ENCODE measurements at regions not wholly inside any gene's neighbourhood (a gene's known extent, or its start where the extent isn't known, plus 50 kb on each side); places are given as distances from the start of the nearest gene placed in this dataset.
"Not testable (repeated sequence)": the region's sequence is repeated elsewhere in the genome, so short reads cannot be mapped to it uniquely, and the experiment has no call there.

- no peak for DNase-seq (ENCODE audit: low read depth)
Measured at GRCh38 chr7:145784809-145785780, 331.5 kb upstream of the CNTNAP2 start.

GRCh38 chr7:145781388-145781787 is 335.2 kb upstream of the CNTNAP2 start:
- not testable (repeated sequence) for DNase-seq (ENCODE audit: low read depth)

DNA sequence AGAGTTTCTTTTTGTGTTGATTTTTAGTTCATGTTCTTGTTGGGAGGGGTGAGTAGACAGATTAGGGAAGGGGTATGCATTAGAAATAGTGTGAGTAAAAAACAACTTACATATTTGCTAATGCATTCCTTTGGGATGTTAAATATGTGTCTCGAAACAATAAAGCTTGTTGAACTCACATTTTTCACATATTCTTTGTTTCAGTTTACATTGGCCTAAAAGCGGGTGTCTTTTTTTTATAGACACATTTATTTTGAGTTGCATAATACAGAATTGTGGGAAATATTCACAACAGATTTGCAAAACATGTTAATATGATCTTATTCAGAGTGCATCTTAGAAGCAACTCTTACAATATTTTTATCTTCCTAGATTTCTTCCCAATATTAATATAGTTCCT is 337.5 kb upstream of the CNTNAP2 start:
- DNase-seq (ENCODE audit: low read depth), result no peak

DNA sequence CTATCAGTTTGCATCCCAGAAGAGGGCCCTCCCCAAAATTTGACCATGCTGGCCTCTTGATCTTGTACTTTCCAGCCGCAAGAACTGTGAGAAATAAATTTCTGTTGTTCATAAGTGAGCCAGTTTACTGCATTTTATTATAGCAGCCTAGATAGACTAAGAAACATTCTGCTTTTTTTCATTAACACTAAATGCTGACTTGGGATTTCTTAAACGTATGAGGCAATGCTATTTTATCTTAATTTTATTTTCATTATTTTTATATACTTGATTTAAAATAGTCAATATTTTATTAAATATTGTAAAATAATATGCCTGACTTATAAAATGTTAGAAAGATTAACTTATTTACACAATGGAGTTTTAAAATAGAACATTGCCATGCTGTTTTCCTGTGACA is 341.8 kb upstream of the CNTNAP2 start:
- no peak for DNase-seq (ENCODE audit: low read depth)

DNA sequence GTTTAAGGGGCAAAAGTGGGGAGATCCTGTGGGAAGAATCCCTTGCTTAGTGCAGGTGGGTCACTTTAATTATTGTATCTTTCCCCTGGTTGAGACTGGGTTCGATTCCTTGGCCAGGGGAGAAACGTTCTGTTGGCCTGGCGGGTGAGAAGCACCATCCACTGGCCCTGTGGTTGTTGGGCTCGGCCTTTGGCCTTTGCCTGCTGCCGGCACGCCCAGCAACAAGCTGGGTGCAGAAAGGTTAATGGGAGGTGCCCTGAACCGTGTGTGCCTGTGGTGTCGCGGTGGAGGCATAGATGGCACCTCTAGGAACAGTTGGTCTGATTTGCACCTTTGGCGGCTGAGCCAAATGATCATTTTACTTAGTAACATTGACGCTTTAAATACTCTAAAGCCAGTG is 363.6 kb upstream of the CNTNAP2 start:
- no peak for DNase-seq (ENCODE audit: low read depth)

GRCh38 chr7:145737617-145738016 is 379.0 kb upstream of the CNTNAP2 start:
- DNase-seq (ENCODE audit: low read depth), result no peak

GRCh38 chr7:145735061-145735460 is 381.5 kb upstream of the CNTNAP2 start:
- no peak for DNase-seq (ENCODE audit: low read depth)

DNA sequence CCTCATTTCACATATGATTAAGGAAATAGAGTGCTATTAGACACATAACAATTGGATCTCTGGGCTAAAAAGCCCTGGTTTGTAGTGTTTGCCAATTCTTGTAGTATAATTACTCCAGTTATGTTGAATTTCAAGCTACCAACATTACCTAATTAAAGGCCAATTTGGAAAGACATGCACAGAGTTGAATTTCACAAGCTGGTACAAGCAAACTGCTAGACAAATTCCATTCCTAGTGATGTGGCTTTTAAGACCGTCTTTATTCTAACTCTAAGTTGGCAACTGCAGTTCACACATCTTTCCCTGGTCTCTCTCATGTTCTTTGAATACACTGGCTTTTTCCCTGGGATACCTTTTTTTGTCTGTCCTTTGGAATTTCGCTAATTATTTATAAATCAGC is 384.1 kb upstream of the CNTNAP2 start:
- no peak for DNase-seq (ENCODE audit: low read depth)

GRCh38 chr7:145729691-145730090 is 386.9 kb upstream of the CNTNAP2 start:
- no peak for DNase-seq (ENCODE audit: low read depth)

- DNase-seq (ENCODE audit: low read depth), result no peak
Measured at GRCh38 chr7:145718129-145718528, 398.5 kb upstream of the CNTNAP2 start.

DNA sequence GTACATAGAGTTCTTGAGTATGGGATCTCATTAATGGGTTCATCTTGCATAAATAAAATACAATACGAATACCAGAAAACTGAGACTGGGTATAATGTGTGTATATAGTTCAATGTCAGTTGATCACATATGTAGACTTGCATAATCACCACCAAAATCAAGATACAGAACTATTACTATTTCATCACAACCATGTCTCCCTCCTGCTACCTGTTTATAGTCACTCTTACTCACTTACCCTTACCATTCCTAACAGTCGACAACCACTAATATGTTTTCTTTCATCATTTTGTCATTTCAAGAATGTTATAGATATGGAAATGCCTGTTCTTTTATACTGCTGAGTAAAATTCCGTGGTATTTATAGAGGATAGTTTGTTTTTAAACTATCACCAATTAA is 416.1 kb upstream of the CNTNAP2 start:
- no peak for DNase-seq (ENCODE audit: low read depth)

GRCh38 chr7:145698526-145699262 is 417.9 kb upstream of the CNTNAP2 start:
- DNase-seq (ENCODE audit: low read depth), result no peak

DNA sequence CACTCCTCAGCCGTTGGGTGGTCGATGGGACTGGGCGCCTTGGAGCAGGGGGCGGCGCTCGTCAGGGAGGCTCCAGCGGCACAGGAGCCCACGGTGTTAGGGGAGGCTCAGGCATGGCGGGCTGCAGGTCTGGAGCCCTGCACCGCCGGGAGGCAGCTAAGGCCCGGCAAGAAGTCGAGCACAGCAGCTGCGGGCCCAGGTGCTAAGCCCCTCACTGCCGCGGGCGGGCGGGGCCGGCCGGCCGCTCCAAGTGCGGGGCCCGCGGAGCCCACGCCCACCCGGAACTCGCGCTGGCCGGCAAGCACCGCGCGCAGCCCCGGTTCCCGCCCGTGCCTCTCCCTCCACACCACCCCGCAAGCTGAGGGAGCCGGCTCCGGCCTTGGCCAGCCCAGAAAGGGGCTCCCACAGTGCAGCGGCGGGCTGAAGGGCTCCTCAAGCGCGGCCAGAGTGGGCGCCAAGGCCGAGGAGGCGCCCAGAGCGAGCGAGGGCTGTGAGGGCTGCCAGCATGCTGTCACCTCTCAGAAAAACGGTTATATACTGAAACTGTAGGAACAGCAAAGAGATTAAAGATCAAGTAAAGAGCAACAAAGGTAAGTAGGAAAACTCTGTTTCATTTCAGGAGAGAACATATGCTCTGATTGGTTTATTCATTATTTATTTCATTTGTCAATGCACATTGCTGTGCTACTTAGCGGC is 419.0 kb upstream of the CNTNAP2 start:
- DNase-seq (ENCODE audit: low read depth), result not testable (repeated sequence)

DNA sequence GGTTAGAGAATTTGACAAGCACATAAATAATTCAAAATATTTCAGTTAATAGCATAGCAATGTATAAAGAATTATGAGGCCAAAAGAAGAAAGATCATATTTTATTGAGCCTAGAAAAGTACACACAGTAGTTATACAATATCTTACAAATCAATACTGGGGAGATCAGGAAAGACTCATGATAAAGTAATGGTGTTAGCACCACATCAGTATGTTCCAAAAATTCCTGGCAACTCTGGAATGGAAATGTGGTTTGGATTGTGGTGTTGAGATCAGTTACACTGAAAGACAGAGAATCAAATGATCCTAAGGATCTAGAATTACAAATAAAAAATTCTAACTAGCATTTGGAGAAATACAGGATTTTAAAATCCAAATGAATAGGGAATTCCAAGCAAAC is 420.5 kb upstream of the CNTNAP2 start:
- no peak for DNase-seq (ENCODE audit: low read depth)

GRCh38 chr7:145692237-145692950 is 424.2 kb upstream of the CNTNAP2 start:
- no peak for DNase-seq (ENCODE audit: low read depth)

DNA sequence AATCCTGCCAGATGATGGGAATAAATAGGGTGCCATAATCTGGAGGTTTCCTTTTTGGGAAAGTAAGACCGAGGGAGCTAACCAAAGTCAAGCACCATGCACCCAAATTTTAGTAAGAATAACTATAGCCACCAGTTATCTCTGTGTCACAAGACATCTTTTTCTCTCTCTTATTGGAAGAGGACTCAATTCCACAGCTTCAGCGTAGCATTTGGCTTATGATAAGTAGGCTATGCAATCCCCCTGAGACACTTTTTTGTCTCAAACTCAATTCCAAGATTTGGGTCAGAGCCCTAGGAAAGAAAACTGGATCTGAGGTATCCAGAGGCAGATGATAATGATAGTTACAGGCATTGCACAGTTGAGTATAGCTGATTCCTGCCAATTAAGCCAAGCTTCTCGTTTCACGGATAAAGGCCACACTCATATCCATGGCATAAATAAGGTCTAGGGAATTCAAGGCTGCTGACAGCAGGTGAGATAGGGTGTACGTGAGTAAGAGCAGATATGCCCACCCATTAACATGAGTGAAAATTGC is 425.2 kb upstream of the CNTNAP2 start:
- no peak for DNase-seq (ENCODE audit: low read depth)

GRCh38 chr7:145681646-145682045 is 435.0 kb upstream of the CNTNAP2 start:
- no peak for DNase-seq (ENCODE audit: low read depth)

- no peak for DNase-seq (ENCODE audit: low read depth)
Measured at GRCh38 chr7:145681159-145681558, 435.4 kb upstream of the CNTNAP2 start.

DNA sequence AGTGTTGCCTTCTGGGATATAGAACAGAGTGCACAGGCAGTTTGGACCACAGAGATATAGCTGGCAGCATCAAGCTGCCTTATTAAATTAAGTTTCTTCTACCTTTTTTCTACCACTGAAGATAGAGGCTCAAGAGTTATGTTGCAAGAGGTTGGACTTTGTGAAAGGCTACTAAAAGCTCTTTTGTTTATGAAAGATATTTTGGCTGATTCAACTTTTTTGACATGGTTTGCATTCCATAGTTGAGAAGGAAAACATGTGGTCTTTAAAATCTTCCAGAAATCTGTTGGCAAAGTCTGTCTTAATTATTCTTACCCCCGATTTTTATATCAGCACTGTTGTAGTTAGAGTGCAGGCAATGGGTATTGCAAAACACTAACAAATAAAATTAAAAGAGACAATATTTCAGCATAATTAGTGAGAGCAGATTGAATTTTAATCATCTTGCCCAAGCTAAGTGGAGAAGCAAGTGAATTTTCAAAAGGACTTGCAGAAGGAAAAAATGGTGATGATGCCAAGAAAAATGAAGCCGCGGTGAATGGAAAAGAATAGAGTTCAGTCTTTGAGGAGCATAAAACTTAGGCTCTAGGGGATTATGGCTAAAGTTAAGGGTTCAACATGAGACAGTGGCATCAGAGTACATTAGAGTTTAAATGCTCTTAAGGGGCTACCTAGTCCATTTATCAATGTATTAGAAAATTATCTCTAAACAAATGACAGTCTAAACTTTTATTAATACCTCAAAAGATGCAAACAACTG is 450.9 kb upstream of the CNTNAP2 start:
- DNase-seq (ENCODE audit: low read depth), result no peak

- DNase-seq (ENCODE audit: low read depth), result no peak
Measured at GRCh38 chr7:145655666-145656065, 460.9 kb upstream of the CNTNAP2 start.

- DNase-seq (ENCODE audit: low read depth), result no peak
Measured at GRCh38 chr7:145645135-145645515, 471.5 kb upstream of the CNTNAP2 start.

Data from stimulated activated CD8-positive, alpha-beta memory T cell treated with anti-CD3 and anti-CD28 coated beads, Interleukin-15, amount 100 ng/mL, for 1 hour (primary cell).